Thoracic aorta (tissue), 2 donors: ENCODE measurements at regions not wholly inside any gene's neighbourhood (a gene's known extent, or its start where the extent isn't known, plus 50 kb on each side); places are given as distances from the start of the nearest gene placed in this dataset.

Experiments used
- ATAC-seq: fragments of 150-250 bp; one replicate; pipeline ENCODE4 v1.8.0; 2017; ENCODE audit warnings: low read depth; ENCODE audit not compliant: insufficient number of reproducible peaks, low FRiP score
- DNase-seq: peaks from one replicate; pipeline ENCODE4 v3.0.0-alpha.2; 2020; ENCODE audit warnings: low spot score
- H3K27ac ChIP-seq, 2 donors: fragments of 200-600 bp; sonication (generic); 1 replicate in 1 of 2; 2 replicates in 1 of 2; pipeline ENCODE4 v1.5.1; 2016; ENCODE audit warnings: mild to moderate bottlenecking in 2 of 2, moderate library complexity in 2 of 2
- H3K27me3 ChIP-seq: fragments of 200-600 bp; sonication (generic); replicated peaks from 2 replicates; pipeline ENCODE4 v1.6.0; 2016; ENCODE audit warnings: mild to moderate bottlenecking; ENCODE audit not compliant: insufficient read depth
- H3K36me3 ChIP-seq: fragments of 200-600 bp; sonication (generic); one replicate; pipeline ENCODE4 v1.5.1; 2016
- H3K4me1 ChIP-seq, 2 donors: fragments of 200-600 bp; sonication (generic); 1 replicate in 1 of 2; 2 replicates in 1 of 2; pipeline versions ENCODE4 v1.5.1 to v1.6.0; 2016; ENCODE audit warnings: low read depth in 2 of 2, mild to moderate bottlenecking in 1 of 2; ENCODE audit not compliant: control insufficient read depth in 1 of 2
- H3K4me3 ChIP-seq: fragments of 200-600 bp; sonication (generic); 2 replicates; pipeline ENCODE4 v1.5.1; 2016; ENCODE audit warnings: mild to moderate bottlenecking
- H3K9me3 ChIP-seq: fragments of 200-600 bp; sonication (generic); 2 replicates; pipeline ENCODE4 v1.5.1; 2016
- CTCF ChIP-seq: fragments of 200-600 bp; sonication (generic); IDR thresholded peaks from one replicate; pipeline ENCODE4 v1.5.1; 2019; ENCODE audit warnings: antibody characterized with exemption

GRCh38 chr9:38119560-38120236 lies 50.7 kb upstream of the SHB start:
- Histone ChIP-seq H3K9me3 (no peaks in the 10 kb centered on the region), H3K4me1 (no peaks in the 10 kb centered on the region), H3K27ac (no peak overlapping the region), H3K27me3 (no peaks in the 10 kb centered on the region), H3K4me3 (no peak overlapping the region), H3K36me3 (no peaks in the 10 kb centered on the region)
- TF ChIP-seq CTCF = no peak
- DNase-seq = no peak
- no peak for ATAC-seq

- no peak for TF ChIP-seq CTCF
- H3K27ac ChIP-seq = no peak overlapping the region
- H3K36me3 ChIP-seq = no peaks in the 10 kb centered on the region
- H3K27me3 ChIP-seq = no peaks in the 10 kb centered on the region
- ATAC-seq (no peak), DNase-seq (no peak)
- no peaks in the 10 kb centered on the region for H3K9me3 ChIP-seq
- no peaks in the 10 kb centered on the region for H3K4me1 ChIP-seq
- H3K4me3 ChIP-seq = no peak overlapping the region
Measured at GRCh38 chr9:38118862-38119438, 49.9 kb upstream of the SHB start.
